HepG2 (cell line): ENCODE measurements at regions not wholly inside any gene's neighbourhood (a gene's known extent, or its start where the extent isn't known, plus 50 kb on each side); places are given as distances from the start of the nearest gene placed in this dataset.

Source experiments
- ATAC-seq: fragments of 200-7000 bp; cut with Tn5 transposase; 3 replicates; pipeline ENCODE4 v1.9.1; 2020; ENCODE audit warnings: mild to moderate bottlenecking, moderate library complexity
- BruUV-seq: library from RNA; stranded (reverse); fragments of 400-500 nt; replicated peaks from 2 replicates; lab custom pipeline; 2021; lab: Mats Ljungman, UMichigan
- CTCF ChIA-PET: fragments of 300-600 bp; formaldehyde crosslinking; extraction: SDS; loops from one replicate; lab custom pipeline; 2021; ENCODE audit warnings: low total read pairs, inconsistent platforms, low intra/inter-chr PET ratio; lab: Yijun Ruan, JAX
- POLR2A ChIA-PET: fragments of 350-600 bp; sonication (Branson Sonifier 250); formaldehyde crosslinking; loops from one replicate; lab custom pipeline; 2020; ENCODE audit warnings: antibody characterized with exemption, inconsistent platforms; lab: Yijun Ruan, JAX
- DNase-seq: peaks from one replicate; pipeline ENCODE4 v3.0.0-alpha.2; 2015; ENCODE audit warnings: low spot score
- FAIRE-seq: peaks from 3 replicates; lab custom pipeline; 2011; peaks lifted over from hg19 to GRCh38; lab: Jason Lieb, UNC
- H2AFZ ChIP-seq: one replicate; pipeline ENCODE4 v1.6.1; 2011; ENCODE audit warnings: low read length, inconsistent platforms
- H3K27ac ChIP-seq: fragments of 300-600 bp; 3 replicates; pipeline ENCODE4 v1.8.0; 2011; ENCODE audit warnings: mixed run types, mild to moderate bottlenecking, mixed read lengths, low read length, inconsistent platforms; ENCODE audit not compliant: insufficient read depth; ENCODE audit errors: extremely low read length
- H3K27me3 ChIP-seq, 2 experiments: fragments of 200-600 bp in 1 of 2; 2 replicates in 1 of 2; 3 replicates in 1 of 2; pipeline versions ENCODE4 v1.6.0 to v1.8.0; 2011; ENCODE audit warnings: low read length in 2 of 2, mild to moderate bottlenecking in 2 of 2, moderate library complexity in 2 of 2, inconsistent platforms in 1 of 2; ENCODE audit not compliant: insufficient read depth in 2 of 2, control insufficient read depth in 1 of 2
- H3K36me3 ChIP-seq, 2 experiments: fragments of 200-600 bp in 1 of 2; replicated peaks in 1 of 2; 2 replicates in 1 of 2; 3 replicates in 1 of 2; pipeline versions ENCODE4 v1.5.1 to v1.8.0; 2011; ENCODE audit warnings: low read length in 2 of 2, inconsistent platforms in 1 of 2; ENCODE audit not compliant: insufficient read depth in 2 of 2, control insufficient read depth in 1 of 2
- H3K4me1 ChIP-seq: 2 replicates; pipeline ENCODE4 v1.5.1; 2012; ENCODE audit warnings: low read length, inconsistent platforms; ENCODE audit not compliant: insufficient read depth
- H3K4me2 ChIP-seq: 2 replicates; pipeline ENCODE4 v1.6.0; 2011; ENCODE audit warnings: low read depth, low read length, inconsistent platforms
- H3K4me3 ChIP-seq, 3 experiments: fragments of 200-600 bp in 1 of 3; sonication (generic), shearing (Covaris generic) in 1 of 3; replicated peaks in 1 of 3; 2 replicates each; pipeline ENCODE4 v1.5.1; 2011 to 2016; ENCODE audit warnings: low read length in 3 of 3, inconsistent platforms in 2 of 3, low read depth in 2 of 3, mild to moderate bottlenecking in 2 of 3, control low read depth in 1 of 3, mixed read lengths in 1 of 3; ENCODE audit not compliant: insufficient read depth in 1 of 3
- H3K79me2 ChIP-seq: one replicate; pipeline ENCODE4 v1.6.1; 2011; ENCODE audit warnings: low read length, inconsistent platforms; ENCODE audit not compliant: insufficient read depth
- H3K9ac ChIP-seq: 2 replicates; pipeline ENCODE4 v1.6.0; 2011; ENCODE audit warnings: mild to moderate bottlenecking, low read depth, low read length, inconsistent platforms; ENCODE audit not compliant: insufficient read depth
- H3K9me3 ChIP-seq: 2 replicates; pipeline ENCODE4 v1.5.1; 2012; ENCODE audit warnings: mild to moderate bottlenecking, low read length
- H4K20me1 ChIP-seq: 2 replicates; pipeline ENCODE4 v1.6.0; 2011; ENCODE audit warnings: inconsistent platforms, mild to moderate bottlenecking, low read length, moderate library complexity; ENCODE audit not compliant: insufficient read depth
- DNMT1 ChIP-seq: sonication (generic); formaldehyde crosslinking; IDR thresholded peaks from 2 replicates; pipeline ENCODE4 v1.5.1; 2020; ENCODE audit warnings: mild to moderate bottlenecking, missing genetic modification reagents
- ELF4 ChIP-seq: sonication (generic); formaldehyde crosslinking; IDR thresholded peaks from 2 replicates; pipeline ENCODE4 v1.5.0; 2020; ENCODE audit warnings: missing genetic modification reagents, mild to moderate bottlenecking, moderate library complexity, borderline replicate concordance
- ETV6 ChIP-seq: sonication (generic); formaldehyde crosslinking; conservative IDR thresholded peaks from 2 replicates; pipeline ENCODE4 v1.4.0; 2020; ENCODE audit warnings: missing genetic modification reagents
- FOXC1 ChIP-seq: sonication (generic); formaldehyde crosslinking; IDR thresholded peaks from 2 replicates; pipeline ENCODE4 v1.8.0; 2022; ENCODE audit warnings: mild to moderate bottlenecking, missing genetic modification reagents, borderline replicate concordance
- GABPA ChIP-seq, 2 experiments: IDR thresholded peaks; 2 replicates each; pipeline ENCODE4 v1.6.1; 2011 to 2016; ENCODE audit warnings: low read depth in 2 of 2, low read length in 1 of 2, missing biosample characterization in 1 of 2, missing genetic modification characterization in 1 of 2
- GATAD1 ChIP-seq: IDR thresholded peaks from 2 replicates; pipeline ENCODE4 v1.6.1; 2016; ENCODE audit warnings: missing genetic modification reagents, missing compliant biosample characterization
- HHEX ChIP-seq: IDR thresholded peaks from 2 replicates; pipeline ENCODE4 v1.6.1; 2016; ENCODE audit warnings: control low read depth
- JUN ChIP-seq: sonication (generic); formaldehyde crosslinking; IDR thresholded peaks from 2 replicates; pipeline ENCODE4 v1.4.0; 2020; ENCODE audit warnings: mild to moderate bottlenecking, missing genetic modification reagents
- NR2C2 ChIP-seq: sonication (generic); formaldehyde crosslinking; IDR thresholded peaks from 2 replicates; pipeline ENCODE4 v1.4.0; 2020; ENCODE audit warnings: missing genetic modification reagents, mild to moderate bottlenecking, moderate library complexity, borderline replicate concordance
- SMC3 ChIP-seq: IDR thresholded peaks from 2 replicates; pipeline ENCODE4 v1.6.1; 2011; ENCODE audit warnings: low read length, improper control_type of control experiment
- SRSF9 ChIP-seq: fragments of 200-400 bp; formaldehyde crosslinking; IDR thresholded peaks from 2 replicates; pipeline ENCODE4 v1.6.1; 2018; ENCODE audit warnings: borderline replicate concordance, mild to moderate bottlenecking, low read depth, low read length; ENCODE audit not compliant: insufficient read depth, poor library complexity, severe bottlenecking
- ZNF646 ChIP-seq: sonication (generic); formaldehyde crosslinking; IDR thresholded peaks from 2 replicates; pipeline ENCODE4 v1.9.0; 2021; ENCODE audit warnings: mild to moderate bottlenecking, missing genetic modification reagents
- ZNF766 ChIP-seq: sonication (generic); formaldehyde crosslinking; IDR thresholded peaks from 2 replicates; pipeline ENCODE4 v1.5.0; 2020; ENCODE audit warnings: missing genetic modification reagents, borderline replicate concordance
- ZNF781 ChIP-seq: sonication (generic); formaldehyde crosslinking; IDR thresholded peaks from 2 replicates; pipeline ENCODE4 v1.5.1; 2020; ENCODE audit warnings: borderline replicate concordance, mild to moderate bottlenecking, missing genetic modification reagents; ENCODE audit errors: not compliant biosample characterization
- ZNF83 ChIP-seq: sonication (generic); formaldehyde crosslinking; IDR thresholded peaks from 2 replicates; pipeline ENCODE4 v1.4.0; 2020; ENCODE audit warnings: missing genetic modification reagents, mild to moderate bottlenecking, borderline replicate concordance
- ZNF878 ChIP-seq: sonication (generic); formaldehyde crosslinking; IDR thresholded peaks from 2 replicates; pipeline ENCODE4 v1.8.1; 2023; ENCODE audit warnings: mild to moderate bottlenecking, missing genetic modification reagents, moderate library complexity
- WGBS: methylation state at CpG from one replicate; pipeline ENCODE4 v1.1.6; 2017; ENCODE audit warnings: low lambda C conversion rate; 5-methylcytosine and 5-hydroxymethylcytosine counted together
- in situ Hi-C: cut with HindIII; loops from 2 replicates; pipeline ENCODE4 v1.10.0; 2017; ENCODE audit warnings: low pct_unique_long_range_greater_than_20kb; ENCODE audit not compliant: extremely low pct_ligation_motif_present
- intact Hi-C: fragments of 100-400 bp; cut with micrococcal nuclease; formaldehyde crosslinking; loops from one replicate; pipeline ENCODE4 v1.10.0; 2022; ENCODE audit not compliant: unreplicated experiment

GRCh38 chr6:15853259-15853658, 190.4 kb upstream of the DTNBP1 start (continued):
- TF ChIP-seq ZNF646 = no peak
- TF ChIP-seq HHEX (CRISPR knock-in tag) = no peak
- no peak for TF ChIP-seq ZNF878 (CRISPR knock-in tag)
- no peak for TF ChIP-seq ZNF766 (CRISPR knock-in tag)
- no peak for TF ChIP-seq GATAD1
- TF ChIP-seq FOXC1 = no peak

- ATAC-seq (no peak), FAIRE-seq (no peak), DNase-seq (no peak)
- no peak overlapping the region for H2AFZ ChIP-seq
- H3K36me3 ChIP-seq = no peaks in the 10 kb centered on the region
- no peak overlapping the region for H3K27ac ChIP-seq
- H3K27me3 ChIP-seq = no peaks in the 10 kb centered on the region
- H3K79me2 ChIP-seq = no peaks in the 10 kb centered on the region
- intact Hi-C loops = no loop called here
- no peaks in the 10 kb centered on the region for H4K20me1 ChIP-seq
- TF ChIP-seq GABPA (IDR thresholded peaks at IDR 0.05; ENCODE audit: low read depth, low read length) (no peak), GABPA (CRISPR knock-in tag; IDR thresholded peaks at IDR 0.05; ENCODE audit: low read depth) (no peak), NR2C2 (no peak), JUN (CRISPR knock-in tag) (no peak), ELF4 (CRISPR knock-in tag) (no peak), DNMT1 (CRISPR knock-in tag) (no peak), ZNF781 (CRISPR knock-in tag) (no peak), ZNF83 (CRISPR knock-in tag) (no peak), SRSF9 (no peak), ETV6 (CRISPR knock-in tag) (no peak), SMC3 (no peak)
- H3K4me1 ChIP-seq = no peaks in the 10 kb centered on the region
- CTCF ChIA-PET = no interaction called here
- H3K9ac ChIP-seq = no peak overlapping the region
- no peak overlapping the region for H3K4me2 ChIP-seq
- BruUV-seq = no TSS peak
- WGBS = 51% methylated on average over 2 of the region's 2 CpGs
- H3K9me3 ChIP-seq = no peaks in the 10 kb centered on the region
- in situ Hi-C loops = no loop called here
- H3K4me3 ChIP-seq = no peak overlapping the region
- POLR2A ChIA-PET = no interaction called here
These were observed 189.5 kb upstream of the DTNBP1 start for GRCh38 chr6:15852289-15852688.
